ENCODE measurements at regions not wholly inside any gene's neighbourhood (a gene's known extent, or its start where the extent isn't known, plus 50 kb on each side); places are given as distances from the start of the nearest gene placed in this dataset.
A peak's percentile ranks its signal among the peaks of the same experiment; 100 is the strongest.

GRCh38 chr14:84520711-84521338 lies 1009.1 kb upstream of the FLRT2 start:
- no peak for DNase-seq

GRCh38 chr14:84523746-84524145 lies 1006.2 kb upstream of the FLRT2 start:
- no peak for DNase-seq

DNA sequence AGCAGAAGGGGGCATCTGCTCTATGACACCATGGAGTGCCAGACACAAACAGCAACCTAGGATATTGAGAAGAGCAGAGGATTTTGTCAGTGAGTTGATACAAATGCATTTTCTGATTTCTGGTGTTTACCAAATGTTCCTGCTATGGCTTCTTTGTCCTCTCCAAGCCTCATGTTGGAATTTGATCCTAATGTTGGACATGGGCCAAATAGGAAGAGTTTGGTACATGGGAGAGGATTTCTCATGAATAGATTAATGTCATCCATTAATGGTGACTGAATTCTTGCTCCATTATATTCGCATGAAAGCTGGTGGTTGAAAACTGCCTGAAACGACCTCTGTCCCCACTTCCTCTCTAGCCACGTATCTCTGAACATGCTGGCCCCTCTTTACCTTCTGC lies 1002.2 kb upstream of the FLRT2 start:
- peak; percentile 42 for DNase-seq

DNA sequence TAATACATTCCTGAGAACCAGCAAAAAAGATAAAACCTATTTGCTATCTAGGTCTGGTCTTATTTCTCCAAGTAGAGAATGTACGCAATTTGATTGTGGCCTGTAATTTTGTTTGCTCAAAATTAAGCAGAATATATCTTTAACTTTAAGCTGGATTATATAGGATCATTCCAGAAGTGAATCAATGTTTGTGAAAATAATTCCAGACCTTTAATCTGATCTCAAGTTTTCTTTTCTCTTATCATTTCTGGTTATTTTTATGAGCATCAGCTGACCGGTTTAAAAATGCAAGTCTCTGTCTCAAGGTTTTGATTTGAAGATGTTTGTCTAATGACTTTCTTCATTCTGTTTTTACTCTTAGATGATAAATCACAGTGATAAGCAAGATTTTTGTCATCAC lies 997.9 kb upstream of the FLRT2 start:
- DNase-seq: no peak

DNA sequence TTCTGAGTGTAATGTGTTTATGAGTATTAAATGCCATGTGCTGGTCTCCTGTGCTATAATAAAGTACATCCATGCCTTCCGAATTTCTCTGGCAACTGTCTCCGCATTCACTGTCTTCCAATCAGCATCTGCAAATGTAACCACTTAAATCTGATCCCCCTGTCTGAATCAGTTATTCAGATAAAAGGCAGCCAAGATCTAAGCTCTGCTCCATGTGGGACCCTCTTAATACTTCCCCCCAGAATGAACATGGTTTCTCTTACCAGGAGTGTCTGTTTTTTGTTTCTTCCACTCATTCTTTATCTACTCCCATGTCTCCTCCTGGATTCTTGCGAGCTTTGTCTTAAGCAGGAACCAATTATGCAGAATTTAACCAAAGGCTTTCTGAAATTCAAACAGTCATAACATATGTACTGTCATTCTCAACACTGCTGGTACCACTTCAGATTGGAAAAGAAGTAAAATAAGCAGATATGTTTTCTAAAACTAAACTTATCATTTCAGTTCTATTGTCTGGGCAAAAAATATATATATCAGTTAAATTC lies 996.7 kb upstream of the FLRT2 start:
- no peak for DNase-seq

GRCh38 chr14:84533791-84534190 lies 996.2 kb upstream of the FLRT2 start:
- DNase-seq: no peak

GRCh38 chr14:84535484-84535883 lies 994.5 kb upstream of the FLRT2 start:
- DNase-seq: no peak

DNA sequence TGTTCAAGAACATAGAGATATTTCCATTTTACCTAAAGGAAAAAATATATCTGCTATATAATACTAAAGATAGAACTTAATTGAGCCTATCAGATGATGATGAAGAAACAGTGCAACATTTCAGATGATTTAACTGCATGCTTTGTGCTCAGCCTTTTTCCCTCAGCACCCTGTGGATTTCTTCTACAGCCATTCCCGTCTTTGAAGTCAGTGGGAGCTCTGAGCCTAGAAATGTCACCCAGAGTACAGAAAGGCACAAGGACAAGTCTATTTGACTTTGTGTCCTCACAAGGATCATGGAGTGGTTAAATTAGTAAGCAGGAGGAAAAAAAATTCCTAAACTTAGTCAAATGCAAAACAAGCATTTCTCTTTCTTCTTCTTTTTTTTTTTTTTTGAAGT lies 994.0 kb upstream of the FLRT2 start:
- no peak for DNase-seq

- no peak for DNase-seq
These were observed 988.9 kb upstream of the FLRT2 start for GRCh38 chr14:84541018-84541417.

GRCh38 chr14:84543859-84544258 lies 986.1 kb upstream of the FLRT2 start:
- no peak for DNase-seq

DNA sequence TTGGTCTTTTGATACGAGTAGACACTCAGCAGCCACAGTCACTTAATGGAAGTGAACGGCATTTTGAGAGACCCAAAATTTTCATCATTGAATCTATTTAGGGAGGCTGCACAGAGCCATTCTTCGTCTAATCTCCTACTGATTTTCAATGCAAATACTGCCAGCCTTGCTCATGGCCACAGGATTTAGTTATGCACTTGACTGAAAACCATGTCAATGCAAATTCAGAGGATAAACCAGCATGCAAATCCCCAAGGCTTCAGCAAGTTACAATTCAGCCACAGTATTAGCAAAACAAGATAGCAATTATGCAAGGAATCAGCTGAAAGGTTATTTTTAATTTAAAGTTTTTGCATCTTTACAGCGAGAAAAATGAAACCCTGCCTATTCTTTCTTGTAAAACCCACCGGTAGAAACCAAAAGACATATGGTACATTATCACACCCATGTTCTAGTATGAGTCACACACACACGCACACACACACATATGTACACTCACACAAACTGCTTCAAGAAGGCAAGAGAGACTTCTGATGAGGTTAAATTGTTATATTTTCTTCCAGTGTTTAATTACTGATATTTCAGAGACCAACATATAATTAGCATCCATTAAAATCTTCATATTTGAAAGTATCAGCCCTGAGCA lies 985.3 kb upstream of the FLRT2 start:
- no peak for DNase-seq

DNA sequence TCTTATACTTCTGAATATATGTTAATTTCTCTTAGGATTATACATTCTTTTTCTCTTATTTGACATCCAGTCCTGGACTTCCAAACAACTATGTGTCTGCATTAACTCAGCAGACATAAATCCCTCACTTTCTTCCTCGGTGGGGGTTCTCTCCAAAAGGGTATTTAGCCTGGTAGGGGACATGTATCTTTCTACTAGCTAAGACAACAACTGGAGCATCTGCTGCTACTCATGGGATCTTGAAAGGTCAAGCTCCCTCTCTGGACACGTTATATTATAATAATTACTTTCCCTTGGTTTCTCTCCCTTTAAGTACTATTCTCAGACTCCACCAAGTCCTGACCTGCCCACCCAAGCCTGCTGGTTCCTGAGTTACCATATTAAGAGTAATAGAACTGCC lies 983.7 kb upstream of the FLRT2 start:
- DNase-seq: no peak

DNA sequence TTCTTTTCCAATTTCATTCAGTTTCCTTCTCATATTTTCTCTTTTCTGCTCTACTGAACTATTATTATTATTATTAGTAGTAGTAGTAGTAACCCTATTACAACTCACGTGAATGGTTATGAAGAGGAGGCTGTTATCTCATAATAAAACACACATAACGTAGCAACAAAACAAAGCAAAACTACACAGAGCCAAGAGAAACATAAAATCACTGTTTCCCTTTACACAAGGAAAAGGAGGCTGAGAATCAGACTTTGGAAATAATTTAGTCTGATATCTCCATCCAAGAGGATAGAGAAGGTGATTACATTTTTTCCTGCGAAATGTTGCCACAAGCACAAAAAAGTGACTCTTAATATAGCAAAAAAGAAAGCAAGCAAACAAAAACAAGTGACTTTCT lies 975.8 kb upstream of the FLRT2 start:
- DNase-seq: no peak

DNA sequence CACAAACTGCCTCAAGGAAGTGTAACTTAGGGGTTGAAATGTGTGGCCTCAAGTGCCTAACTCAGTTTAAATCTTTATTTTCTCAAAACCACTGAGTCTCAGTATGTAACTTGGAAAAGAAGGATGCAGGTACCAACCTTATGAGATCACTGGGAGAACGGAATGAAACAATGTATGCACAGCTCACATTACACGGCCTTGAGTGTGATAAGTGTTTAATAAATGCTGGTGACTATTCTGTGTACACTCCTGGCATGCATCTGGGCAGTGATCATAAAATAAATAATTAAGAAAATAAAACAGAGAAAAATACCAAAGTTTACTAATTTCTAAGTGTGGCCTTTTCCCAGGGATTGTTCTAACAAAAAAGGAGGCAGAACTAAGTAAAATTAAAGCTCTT lies 974.5 kb upstream of the FLRT2 start:
- DNase-seq: no peak

- no peak for DNase-seq
These were observed 963.8 kb upstream of the FLRT2 start for GRCh38 chr14:84566109-84566508.

DNA sequence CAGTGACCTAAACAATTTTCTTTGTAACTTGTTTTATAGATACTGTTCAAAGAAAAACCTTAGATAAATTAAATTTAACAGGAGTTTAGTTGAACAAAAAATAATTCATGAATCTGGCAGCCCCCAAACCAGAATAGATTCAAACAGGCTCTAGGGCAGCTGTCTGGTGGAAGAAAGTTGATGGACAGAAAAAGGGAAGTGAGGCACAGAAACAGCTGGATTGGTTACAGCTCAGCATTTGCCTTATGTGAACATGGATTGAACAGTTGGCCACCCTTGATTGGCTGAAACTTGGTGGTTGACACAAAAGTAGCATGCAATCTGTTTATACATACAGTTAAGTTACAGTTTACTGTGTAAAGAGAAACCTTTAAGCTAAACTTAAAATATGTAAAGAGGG lies 954.3 kb upstream of the FLRT2 start:
- DNase-seq: no peak

GRCh38 chr14:84579292-84579691 lies 950.7 kb upstream of the FLRT2 start:
- no peak for DNase-seq

DNA sequence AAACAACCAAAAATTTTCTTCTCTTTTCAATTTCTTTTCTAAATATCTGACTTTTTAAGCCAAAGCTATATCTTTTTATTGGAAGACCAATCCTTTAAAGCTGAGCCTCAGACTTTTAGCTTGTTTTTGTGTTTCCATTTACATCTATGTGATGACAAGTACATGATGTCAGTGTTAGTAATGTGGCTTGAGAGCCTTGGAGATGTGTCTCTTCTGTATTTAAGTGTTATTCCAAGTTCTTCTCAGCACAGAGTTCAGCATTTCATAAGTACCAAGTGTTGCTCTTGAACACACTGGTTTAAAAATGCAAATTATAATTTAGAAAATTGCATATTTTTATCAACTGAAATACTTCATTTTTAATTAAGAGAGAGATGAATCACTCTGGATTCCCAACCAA lies 948.9 kb upstream of the FLRT2 start:
- DNase-seq: no peak

- DNase-seq: no peak
These were observed 945.4 kb upstream of the FLRT2 start for GRCh38 chr14:84584511-84584910.

- peak; percentile 88 for DNase-seq
These were observed 938.0 kb upstream of the FLRT2 start for GRCh38 chr14:84591827-84592445.

- no peak for DNase-seq
These were observed 937.2 kb upstream of the FLRT2 start for GRCh38 chr14:84592770-84593169.

- no peak for DNase-seq
These were observed 919.9 kb upstream of the FLRT2 start for GRCh38 chr14:84610086-84610485.

- DNase-seq: no peak
These were observed 907.6 kb upstream of the FLRT2 start for GRCh38 chr14:84622357-84622756.

GRCh38 chr14:84643446-84643845 lies 886.5 kb upstream of the FLRT2 start:
- peak; percentile 85 for DNase-seq

Measured in NCI-H146 (cell line).